WI38 (cell line): ENCODE measurements at regions not wholly inside any gene's neighbourhood (a gene's known extent, or its start where the extent isn't known, plus 50 kb on each side); places are given as distances from the start of the nearest gene placed in this dataset.
"Not testable (repeated sequence)": the region's sequence is repeated elsewhere in the genome, so short reads cannot be mapped to it uniquely, and the experiment has no call there.

Experiments
- H3K4me3 ChIP-seq: 2 replicates; pipeline ENCODE4 v1.5.1; 2011; ENCODE audit warnings: low read depth, mild to moderate bottlenecking, control low read depth, low read length
- TF ChIP-seq, protein P1 (sequence below): IDR thresholded peaks from 2 replicates; pipeline ENCODE4 v1.5.1; 2012; ENCODE audit warnings: low read depth, mild to moderate bottlenecking, control low read depth, low read length

DNA sequence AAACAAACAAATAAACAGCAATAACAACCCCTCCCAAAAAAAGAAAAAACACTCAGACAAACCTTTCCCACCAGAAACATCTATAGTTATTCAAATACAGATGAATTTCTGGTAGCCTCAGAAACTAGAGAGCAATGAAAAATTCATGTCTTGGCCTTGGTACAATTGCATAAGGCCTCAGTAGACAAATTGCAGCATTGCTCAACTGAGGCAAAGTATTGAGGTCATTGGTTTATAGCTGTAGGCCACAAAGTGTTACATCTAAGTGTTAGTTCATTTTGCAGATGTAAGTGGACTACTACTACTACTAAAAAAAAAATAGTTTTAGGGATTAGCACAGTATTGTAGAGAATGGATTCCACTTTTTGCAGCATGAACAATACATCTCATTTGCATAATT lies 2268.3 kb downstream of the ARAP2 start:
- H3K4me3 ChIP-seq = no peak overlapping the region
- TF ChIP-seq, protein P1, sequence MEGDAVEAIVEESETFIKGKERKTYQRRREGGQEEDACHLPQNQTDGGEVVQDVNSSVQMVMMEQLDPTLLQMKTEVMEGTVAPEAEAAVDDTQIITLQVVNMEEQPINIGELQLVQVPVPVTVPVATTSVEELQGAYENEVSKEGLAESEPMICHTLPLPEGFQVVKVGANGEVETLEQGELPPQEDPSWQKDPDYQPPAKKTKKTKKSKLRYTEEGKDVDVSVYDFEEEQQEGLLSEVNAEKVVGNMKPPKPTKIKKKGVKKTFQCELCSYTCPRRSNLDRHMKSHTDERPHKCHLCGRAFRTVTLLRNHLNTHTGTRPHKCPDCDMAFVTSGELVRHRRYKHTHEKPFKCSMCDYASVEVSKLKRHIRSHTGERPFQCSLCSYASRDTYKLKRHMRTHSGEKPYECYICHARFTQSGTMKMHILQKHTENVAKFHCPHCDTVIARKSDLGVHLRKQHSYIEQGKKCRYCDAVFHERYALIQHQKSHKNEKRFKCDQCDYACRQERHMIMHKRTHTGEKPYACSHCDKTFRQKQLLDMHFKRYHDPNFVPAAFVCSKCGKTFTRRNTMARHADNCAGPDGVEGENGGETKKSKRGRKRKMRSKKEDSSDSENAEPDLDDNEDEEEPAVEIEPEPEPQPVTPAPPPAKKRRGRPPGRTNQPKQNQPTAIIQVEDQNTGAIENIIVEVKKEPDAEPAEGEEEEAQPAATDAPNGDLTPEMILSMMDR = no peak

DNA sequence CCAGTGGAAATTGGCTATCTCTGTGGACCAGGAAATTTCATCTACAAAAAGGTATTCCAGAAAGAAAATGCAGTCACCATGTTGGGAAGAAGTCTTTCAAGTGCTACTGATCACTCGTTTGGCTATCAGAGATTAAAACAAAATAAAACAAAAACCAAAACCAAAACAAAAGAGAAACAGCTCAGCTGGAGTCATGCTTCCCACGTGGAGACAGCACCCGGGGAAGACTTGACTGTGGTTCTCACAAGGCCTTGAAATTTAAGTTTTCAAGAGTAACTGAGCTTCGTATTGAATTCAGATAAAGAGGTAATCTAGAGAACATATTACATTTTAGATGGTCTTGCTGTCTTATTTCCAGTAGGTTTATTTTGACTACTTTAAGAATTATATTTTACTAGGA lies 2264.5 kb downstream of the ARAP2 start:
- H3K4me3 ChIP-seq = not testable (repeated sequence)

DNA sequence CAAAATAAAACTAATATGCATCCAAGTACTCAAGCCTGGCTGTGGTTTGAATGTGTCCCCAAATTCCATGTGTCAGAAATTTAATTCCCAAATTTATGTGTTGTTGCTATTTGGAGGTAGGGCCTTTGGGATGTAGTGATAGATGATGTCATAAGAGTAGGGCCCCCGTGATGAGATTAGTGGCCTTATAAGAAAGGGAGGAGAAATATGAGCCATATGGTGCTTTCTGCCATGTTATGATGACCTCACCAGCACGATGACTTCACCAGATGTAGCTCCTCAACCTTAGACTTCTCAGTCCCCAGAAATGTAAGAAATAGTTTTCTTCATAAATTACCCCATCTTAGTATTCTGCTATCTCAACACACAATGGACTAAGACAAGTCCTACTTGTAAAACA lies 2264.0 kb downstream of the ARAP2 start:
- no peak overlapping the region for H3K4me3 ChIP-seq
- TF ChIP-seq, protein P1 = no peak

DNA sequence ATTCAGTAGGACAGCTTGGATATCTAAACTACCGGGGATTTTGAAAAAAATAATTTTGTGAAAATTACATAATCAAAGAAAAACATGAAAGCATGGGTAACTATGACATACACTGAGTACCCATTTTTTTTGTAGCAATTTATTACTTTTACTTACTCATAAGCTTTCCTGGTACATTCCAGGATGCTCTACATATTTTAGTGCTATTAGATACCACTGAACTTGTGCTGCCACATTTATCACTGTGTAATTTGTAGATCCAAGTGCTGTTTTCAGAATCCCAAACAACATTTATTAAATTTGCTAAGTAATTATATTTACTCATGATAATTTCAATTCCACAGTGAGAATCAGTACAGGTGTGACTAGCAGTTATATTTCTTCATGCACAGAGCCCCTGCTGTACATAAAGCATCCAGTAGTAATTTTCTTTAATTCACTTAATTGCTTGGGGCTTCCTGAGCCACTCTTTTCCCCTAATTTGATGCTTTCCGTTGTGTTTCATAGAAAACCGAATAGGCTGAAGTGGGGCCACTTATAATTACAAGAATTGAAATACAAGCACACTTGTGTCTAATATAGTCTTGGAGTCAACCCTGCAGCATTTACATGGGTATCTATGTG lies 2254.4 kb downstream of the ARAP2 start:
- TF ChIP-seq, protein P1 = no peak
- no peak overlapping the region for H3K4me3 ChIP-seq

DNA sequence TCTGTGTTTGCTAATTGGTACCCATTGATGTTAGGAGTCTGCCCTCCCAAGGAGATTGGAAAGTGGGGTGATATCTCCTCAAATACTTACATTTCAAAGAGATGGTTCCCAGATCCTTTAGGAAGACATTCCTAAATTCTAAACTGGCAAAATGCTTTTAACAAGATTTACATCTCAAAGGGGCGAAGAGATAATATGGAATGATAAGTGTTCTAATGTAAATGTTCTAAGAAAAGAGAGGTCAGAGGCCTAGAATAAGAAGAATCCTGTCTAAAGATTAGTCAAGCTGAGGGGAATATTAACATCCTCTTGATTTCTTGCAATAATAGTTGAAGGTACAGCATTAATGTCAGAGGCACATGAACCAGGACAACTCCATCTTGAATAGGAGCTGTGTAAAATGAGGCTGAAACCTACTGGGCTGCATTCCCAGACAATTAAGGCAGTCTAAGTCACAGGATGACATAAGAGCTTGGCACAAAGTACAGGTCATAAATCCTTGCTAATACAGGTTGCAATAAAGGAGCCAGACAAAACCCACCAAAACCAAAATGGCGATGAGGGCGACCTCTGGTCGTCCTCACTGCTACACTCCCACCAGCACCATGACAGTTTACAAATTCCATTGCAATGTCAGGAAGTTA lies 2248.1 kb downstream of the ARAP2 start:
- TF ChIP-seq, protein P1 = no peak
- no peak overlapping the region for H3K4me3 ChIP-seq

DNA sequence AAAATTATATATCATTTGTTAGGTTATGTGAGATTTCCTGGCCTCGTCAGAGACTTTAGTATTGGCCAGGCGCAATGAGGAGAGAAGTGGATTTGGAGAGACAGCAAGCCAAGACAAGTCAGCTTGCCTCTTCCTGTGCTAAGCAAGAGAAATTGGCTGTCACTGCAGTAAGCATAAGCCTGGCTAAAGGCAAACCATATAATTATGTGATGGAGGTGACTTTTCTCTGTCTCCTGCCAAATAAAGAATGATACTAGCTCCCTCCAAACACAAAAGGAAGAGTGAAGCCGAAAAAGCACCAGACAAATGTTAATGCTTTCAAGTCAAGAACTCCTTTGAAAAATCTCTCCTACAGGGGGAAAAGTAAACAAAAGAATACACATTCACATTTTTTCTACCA lies 2246.0 kb downstream of the ARAP2 start:
- TF ChIP-seq, protein P1 = no peak
- H3K4me3 ChIP-seq = no peak overlapping the region

DNA sequence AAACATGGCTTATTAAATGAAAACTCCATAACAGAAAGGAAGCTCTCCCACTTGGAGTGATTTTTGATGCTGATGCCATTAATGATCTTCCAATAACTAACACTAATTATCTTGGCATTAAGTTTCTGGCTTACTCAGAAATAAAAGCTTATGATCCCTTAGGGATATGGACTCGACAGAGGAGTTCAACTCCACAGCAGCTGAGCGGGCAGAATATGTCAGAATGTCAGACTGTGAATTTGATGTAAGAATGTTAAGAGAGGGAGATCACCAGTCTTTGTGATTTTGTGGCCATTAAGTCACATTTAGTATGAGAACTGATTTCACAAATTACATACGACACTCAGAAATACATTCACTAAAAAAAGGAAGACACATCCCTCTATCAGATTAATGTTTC lies 2244.0 kb downstream of the ARAP2 start:
- no peak overlapping the region for H3K4me3 ChIP-seq
- TF ChIP-seq, protein P1 = no peak

DNA sequence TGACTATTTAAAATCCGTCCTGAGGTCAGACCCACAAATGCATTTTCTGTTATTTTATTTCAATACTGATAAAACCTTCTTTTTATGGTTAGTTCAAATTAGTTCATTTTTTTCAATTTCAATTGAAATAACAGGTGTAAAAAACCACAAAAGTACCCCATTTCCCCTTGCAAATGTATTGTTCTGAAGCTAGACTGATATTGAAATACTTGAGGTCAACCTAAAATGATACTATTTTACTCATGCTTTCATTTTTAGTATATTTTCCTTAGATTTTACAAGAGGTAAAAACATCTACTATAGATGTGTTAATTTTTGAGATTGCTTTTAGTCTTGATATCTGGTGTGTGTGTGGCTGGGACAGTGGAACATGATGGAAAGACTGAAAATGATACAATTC lies 2237.8 kb downstream of the ARAP2 start:
- not testable (repeated sequence) for H3K4me3 ChIP-seq
